Calu3 (cell line): ENCODE measurements at regions not wholly inside any gene's neighbourhood (a gene's known extent, or its start where the extent isn't known, plus 50 kb on each side); places are given as distances from the start of the nearest gene placed in this dataset.
A peak's percentile ranks its signal among the peaks of the same experiment; 100 is the strongest.

Experiments used
- BruUV-seq: library from RNA; stranded (reverse); fragments of 400-500 nt; replicated peaks from 2 replicates; lab custom pipeline; 2021; lab: Mats Ljungman, UMichigan
- CTCF ChIA-PET: fragments of 300-600 bp; sonication (Branson Sonifier 250); formaldehyde crosslinking; loops from one replicate; lab custom pipeline; 2022; ENCODE audit warnings: antibody characterized with exemption; lab: Charles Lee
- DNase-seq: peaks from one replicate; pipeline ENCODE4 v3.0.0; 2022
- H3K27ac Mint-ChIP-seq: one replicate; pipeline ENCODE4 v1.8.0; 2022; ENCODE audit warnings: mixed read lengths; ENCODE audit not compliant: unreplicated experiment
- H3K27me3 Mint-ChIP-seq: one replicate; pipeline ENCODE4 v1.8.0; 2022; ENCODE audit warnings: mixed read lengths; ENCODE audit not compliant: unreplicated experiment
- H3K36me3 Mint-ChIP-seq: one replicate; pipeline ENCODE4 v1.8.0; 2022; ENCODE audit warnings: mild to moderate bottlenecking, moderate library complexity, mixed read lengths; ENCODE audit not compliant: insufficient read depth, unreplicated experiment
- H3K4me1 Mint-ChIP-seq: one replicate; pipeline ENCODE4 v1.8.0; 2022; ENCODE audit warnings: mild to moderate bottlenecking, low read depth, mixed read lengths; ENCODE audit not compliant: unreplicated experiment
- H3K4me3 Mint-ChIP-seq: one replicate; pipeline ENCODE4 v1.8.0; 2022; ENCODE audit warnings: mild to moderate bottlenecking, low read depth, moderate library complexity, mixed read lengths; ENCODE audit not compliant: unreplicated experiment
- H3K9me3 Mint-ChIP-seq: one replicate; pipeline ENCODE4 v1.8.0; 2022; ENCODE audit warnings: low read depth, mixed read lengths; ENCODE audit not compliant: unreplicated experiment
- CTCF ChIP-seq: fragments of 200-600 bp; IDR thresholded peaks from one replicate; pipeline ENCODE4 v1.8.0; 2022; ENCODE audit warnings: antibody characterized with exemption; ENCODE audit not compliant: unreplicated experiment
- intact Hi-C: fragments of 100-400 bp; cut with micrococcal nuclease; formaldehyde crosslinking; loops from one replicate; pipeline ENCODE4 v1.10.0; 2022; ENCODE audit not compliant: unreplicated experiment

GRCh38 chr1:189432753-189433152, 1044.9 kb downstream of the BRINP3 start:
- intact Hi-C loops = loop anchor here (5.0 kb wide), 1 partner anchor 175 kb away; no protein-coding TSS in a partner anchor
- H3K4me3 Mint-ChIP-seq = no peak overlapping the region
- no peaks in the 10 kb centered on the region for H3K36me3 Mint-ChIP-seq
- no peaks in the 10 kb centered on the region for H3K27me3 Mint-ChIP-seq
- no peak for TF ChIP-seq CTCF
- BruUV-seq = no TSS peak
- peaks cover 13% of the 10 kb centered on the region for H3K4me1 Mint-ChIP-seq
- DNase-seq = no peak
- CTCF ChIA-PET = interaction anchor here (0.6 kb wide), 1 partner anchor 93 kb away, joined by 4 read pairs; no protein-coding TSS in a partner anchor
- no peak overlapping the region for H3K27ac Mint-ChIP-seq
- peaks cover 2% of the 10 kb centered on the region for H3K9me3 Mint-ChIP-seq

GRCh38 chr1:189434461-189434860, 1043.2 kb downstream of the BRINP3 start:
- H3K27ac Mint-ChIP-seq = no peak overlapping the region
- peaks cover 2% of the 10 kb centered on the region for H3K9me3 Mint-ChIP-seq
- no peaks in the 10 kb centered on the region for H3K27me3 Mint-ChIP-seq
- TF ChIP-seq CTCF = no peak
- DNase-seq = no peak
- intact Hi-C loops = loop anchor here (5.0 kb wide), 1 partner anchor 173 kb away; no protein-coding TSS in a partner anchor
- no peaks in the 10 kb centered on the region for H3K36me3 Mint-ChIP-seq
- H3K4me1 Mint-ChIP-seq = peaks cover 13% of the 10 kb centered on the region
- H3K4me3 Mint-ChIP-seq = no peak overlapping the region
- BruUV-seq = no TSS peak
- CTCF ChIA-PET = interaction anchor here (1.1 kb wide), 1 partner anchor 887 kb away, joined by 3 read pairs; no protein-coding TSS in a partner anchor

GRCh38 chr1:189435398-189435797, 1042.3 kb downstream of the BRINP3 start:
- Mint-ChIP-seq H3K4me1 (peaks cover 13% of the 10 kb centered on the region), H3K27ac (no peak overlapping the region), H3K4me3 (no peak overlapping the region), H3K27me3 (no peaks in the 10 kb centered on the region), H3K9me3 (peaks cover 2% of the 10 kb centered on the region), H3K36me3 (no peaks in the 10 kb centered on the region)
- no TSS peak for BruUV-seq
- intact Hi-C loops = no loop called here
- no peak for TF ChIP-seq CTCF
- CTCF ChIA-PET = interaction anchor here (0.7 kb wide), 1 partner anchor 12 kb away, joined by 5 read pairs; no protein-coding TSS in a partner anchor
- no peak for DNase-seq

- H3K9me3 Mint-ChIP-seq = peaks cover 2% of the 10 kb centered on the region
- no peak for DNase-seq
Observed at GRCh38 chr1:189438808-189439207, 1038.9 kb downstream of the BRINP3 start.

More at GRCh38 chr1:189438808-189439207, 1038.9 kb downstream of the BRINP3 start:
- Mint-ChIP-seq H3K36me3 (no peaks in the 10 kb centered on the region), H3K4me3 (no peak overlapping the region), H3K27ac (peak overlapping the region; percentile 40), H3K4me1 (peaks cover 13% of the 10 kb centered on the region), H3K27me3 (no peaks in the 10 kb centered on the region)
- TF ChIP-seq CTCF = no peak
- CTCF ChIA-PET = no interaction called here
- intact Hi-C loops = no loop called here
- BruUV-seq = no TSS peak
